ENCODE measurements at regions not wholly inside any gene's neighbourhood (a gene's known extent, or its start where the extent isn't known, plus 50 kb on each side); places are given as distances from the start of the nearest gene placed in this dataset.

DNA sequence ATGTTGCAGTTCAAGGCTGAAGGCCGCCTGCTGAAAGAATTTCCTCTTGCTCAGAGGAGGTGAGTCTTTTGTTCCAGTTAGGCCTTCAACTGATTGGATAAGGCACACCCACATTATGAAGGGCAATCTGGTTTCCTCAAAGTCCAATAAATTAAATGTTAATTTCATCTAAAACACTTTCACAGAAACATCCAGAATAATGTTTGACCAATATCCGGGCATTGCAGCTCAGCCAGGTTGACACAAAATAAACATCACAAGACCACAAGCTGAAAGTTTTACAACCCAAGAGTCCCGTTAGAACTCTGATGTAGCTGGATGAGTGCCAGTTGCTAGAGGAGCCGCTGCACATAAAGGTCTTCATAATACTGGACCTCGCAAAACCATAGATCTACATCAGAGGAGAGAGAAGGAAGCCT, 64.9 kb upstream of the EED start:
- H3K9ac ChIP-seq (ENCODE audit: extremely low read depth, low read length, poor library complexity, severe bottlenecking), result no peak overlapping the region
- no peaks in the 10 kb centered on the region for H3K36me3 ChIP-seq (ENCODE audit: control insufficient read depth, insufficient read depth, low read length)
- DNase-seq, result no peak
- no peak overlapping the region for H3K4me3 ChIP-seq (ENCODE audit: low read length)
- no peaks in the 10 kb centered on the region for H3K27me3 ChIP-seq (ENCODE audit: control insufficient read depth, insufficient read depth, low read length, poor library complexity, severe bottlenecking)
- no peak overlapping the region for H3K4me3 Mint-ChIP-seq
- no peak overlapping the region for H3K27ac Mint-ChIP-seq
- TF ChIP-seq, protein P1, sequence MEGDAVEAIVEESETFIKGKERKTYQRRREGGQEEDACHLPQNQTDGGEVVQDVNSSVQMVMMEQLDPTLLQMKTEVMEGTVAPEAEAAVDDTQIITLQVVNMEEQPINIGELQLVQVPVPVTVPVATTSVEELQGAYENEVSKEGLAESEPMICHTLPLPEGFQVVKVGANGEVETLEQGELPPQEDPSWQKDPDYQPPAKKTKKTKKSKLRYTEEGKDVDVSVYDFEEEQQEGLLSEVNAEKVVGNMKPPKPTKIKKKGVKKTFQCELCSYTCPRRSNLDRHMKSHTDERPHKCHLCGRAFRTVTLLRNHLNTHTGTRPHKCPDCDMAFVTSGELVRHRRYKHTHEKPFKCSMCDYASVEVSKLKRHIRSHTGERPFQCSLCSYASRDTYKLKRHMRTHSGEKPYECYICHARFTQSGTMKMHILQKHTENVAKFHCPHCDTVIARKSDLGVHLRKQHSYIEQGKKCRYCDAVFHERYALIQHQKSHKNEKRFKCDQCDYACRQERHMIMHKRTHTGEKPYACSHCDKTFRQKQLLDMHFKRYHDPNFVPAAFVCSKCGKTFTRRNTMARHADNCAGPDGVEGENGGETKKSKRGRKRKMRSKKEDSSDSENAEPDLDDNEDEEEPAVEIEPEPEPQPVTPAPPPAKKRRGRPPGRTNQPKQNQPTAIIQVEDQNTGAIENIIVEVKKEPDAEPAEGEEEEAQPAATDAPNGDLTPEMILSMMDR (conservative IDR thresholded peaks at IDR 0.05), result no peak
- 94 to 96% methylated on average over 3 to 5 of the region's 5 CpGs for WGBS, 2 experiments (ENCODE audit: insufficient coverage in 1 of 2, insufficient read length in 1 of 2)
- no peaks in the 10 kb centered on the region for H3K36me3 Mint-ChIP-seq (ENCODE audit: low read depth)
- H3K9me3 ChIP-seq (ENCODE audit: control insufficient read depth, low read length), result no peaks in the 10 kb centered on the region
- H3K9me3 Mint-ChIP-seq, result no peaks in the 10 kb centered on the region
- H3K4me1 ChIP-seq (ENCODE audit: control insufficient read depth, insufficient read depth, low read length), result peaks cover under 1% of the 10 kb centered on the region
- H3K4me1 Mint-ChIP-seq, result no peaks in the 10 kb centered on the region
- H3K27me3 Mint-ChIP-seq (ENCODE audit: insufficient read depth), result no peaks in the 10 kb centered on the region
- H3K27ac ChIP-seq (ENCODE audit: low read depth, low read length), result no peak overlapping the region

DNA sequence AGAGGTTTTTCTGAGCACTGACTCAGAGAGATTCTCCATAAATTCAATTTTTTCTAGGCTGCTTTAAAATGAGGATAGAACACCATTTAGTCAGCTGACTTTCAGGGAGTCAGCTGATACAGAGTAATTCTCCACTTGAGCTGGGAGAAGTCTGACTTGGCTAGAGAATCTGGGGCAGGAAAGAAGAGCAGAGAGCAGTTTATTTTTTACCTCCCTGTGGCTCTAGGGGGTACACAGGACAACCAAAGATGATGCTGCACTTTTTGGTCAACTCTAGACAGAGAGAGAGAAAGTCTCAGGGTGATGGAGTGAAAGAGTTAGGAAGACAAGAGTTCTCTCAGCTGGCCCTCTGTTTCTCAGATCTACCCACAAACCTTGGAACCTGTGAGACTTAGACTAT, 67.3 kb upstream of the EED start:
- no peaks in the 10 kb centered on the region for H3K36me3 ChIP-seq (ENCODE audit: control insufficient read depth, insufficient read depth, low read length)
- H3K9me3 ChIP-seq (ENCODE audit: control insufficient read depth, low read length), result no peaks in the 10 kb centered on the region
- H3K4me3 ChIP-seq (ENCODE audit: low read length), result no peak overlapping the region
- DNase-seq, result no peak
- H3K27me3 ChIP-seq (ENCODE audit: control insufficient read depth, insufficient read depth, low read length, poor library complexity, severe bottlenecking), result no peaks in the 10 kb centered on the region
- Mint-ChIP-seq H3K27ac (no peak overlapping the region), H3K27me3 (ENCODE audit: insufficient read depth) (no peaks in the 10 kb centered on the region), H3K9me3 (no peaks in the 10 kb centered on the region), H3K4me3 (no peak overlapping the region), H3K36me3 (ENCODE audit: low read depth) (no peaks in the 10 kb centered on the region), H3K4me1 (no peaks in the 10 kb centered on the region)
- no peak overlapping the region for H3K9ac ChIP-seq (ENCODE audit: extremely low read depth, low read length, poor library complexity, severe bottlenecking)
- H3K4me1 ChIP-seq (ENCODE audit: control insufficient read depth, insufficient read depth, low read length), result peaks cover 11% of the 10 kb centered on the region
- TF ChIP-seq, protein P1 (conservative IDR thresholded peaks at IDR 0.05), result no peak
- no peak overlapping the region for H3K27ac ChIP-seq (ENCODE audit: low read depth, low read length)

DNA sequence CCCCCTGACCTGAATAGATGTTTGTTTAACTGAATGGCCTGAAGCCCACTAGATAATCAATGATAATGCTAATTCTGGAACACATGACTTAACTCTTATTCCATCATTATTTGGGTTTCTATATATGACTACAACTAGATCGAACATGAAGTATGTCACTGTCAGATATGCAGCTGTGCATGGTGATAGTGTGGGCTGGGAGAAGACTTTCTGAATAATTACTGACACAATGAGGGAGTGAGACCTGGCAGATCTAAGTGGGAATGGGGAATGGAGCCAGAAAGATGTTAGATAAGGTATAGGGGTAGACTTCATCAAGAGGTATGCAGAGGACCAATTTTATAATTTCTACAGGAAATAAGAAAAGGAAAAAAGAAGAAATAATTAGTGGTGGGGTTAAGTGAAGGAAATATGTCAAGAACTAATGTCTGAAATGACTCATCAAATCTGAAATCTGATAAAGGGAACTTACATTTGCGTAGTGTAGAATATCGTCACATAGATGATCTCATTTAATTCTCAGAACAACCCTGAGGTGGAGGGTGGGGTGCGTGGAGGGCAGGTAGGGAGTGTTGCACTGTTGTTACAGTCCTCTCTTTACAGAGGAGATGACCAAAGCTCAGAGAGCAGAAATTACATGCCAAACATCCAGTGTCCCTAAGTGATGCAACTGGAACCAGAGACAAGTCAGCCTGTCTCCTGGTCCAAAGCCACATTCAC, 68.2 kb upstream of the EED start:
- TF ChIP-seq, protein P1 (conservative IDR thresholded peaks at IDR 0.05), result no peak
- peaks cover 2% of the 10 kb centered on the region for H3K4me1 Mint-ChIP-seq
- 93 to 97% methylated on average over 4 of the region's 4 CpGs for WGBS, 2 experiments (ENCODE audit: insufficient coverage in 1 of 2, insufficient read length in 1 of 2)

More for the DNA sequence above, 68.2 kb upstream of the EED start:
- no peak overlapping the region for H3K9ac ChIP-seq (ENCODE audit: extremely low read depth, low read length, poor library complexity, severe bottlenecking)
- DNase-seq, result no peak
- H3K4me1 ChIP-seq (ENCODE audit: control insufficient read depth, insufficient read depth, low read length), result peaks cover 11% of the 10 kb centered on the region
- H3K36me3 ChIP-seq (ENCODE audit: control insufficient read depth, insufficient read depth, low read length), result no peaks in the 10 kb centered on the region
- Mint-ChIP-seq H3K36me3 (ENCODE audit: low read depth) (no peaks in the 10 kb centered on the region), H3K27me3 (ENCODE audit: insufficient read depth) (no peaks in the 10 kb centered on the region), H3K27ac (no peak overlapping the region), H3K9me3 (no peaks in the 10 kb centered on the region), H3K4me3 (no peak overlapping the region)
- no peak overlapping the region for H3K4me3 ChIP-seq (ENCODE audit: low read length)
- H3K9me3 ChIP-seq (ENCODE audit: control insufficient read depth, low read length), result no peaks in the 10 kb centered on the region
- H3K27ac ChIP-seq (ENCODE audit: low read depth, low read length), result no peak overlapping the region
- no peaks in the 10 kb centered on the region for H3K27me3 ChIP-seq (ENCODE audit: control insufficient read depth, insufficient read depth, low read length, poor library complexity, severe bottlenecking)
